ENCODE measurements at regions not wholly inside any gene's neighbourhood (a gene's known extent, or its start where the extent isn't known, plus 50 kb on each side); places are given as distances from the start of the nearest gene placed in this dataset.
"Not testable (repeated sequence)": the region's sequence is repeated elsewhere in the genome, so short reads cannot be mapped to it uniquely, and the experiment has no call there.

- Mint-ChIP-seq H3K4me3 (no peak overlapping the region), H3K36me3 (ENCODE audit: insufficient read depth) (no peaks in the 10 kb centered on the region), H3K4me1 (ENCODE audit: low read depth in 2 of 2) (no peaks in the 10 kb centered on the region), H3K27ac (no peak overlapping the region), H3K9me3 (peaks cover 10 to 36% of the 10 kb centered on the region in 2 donors), H3K27me3 (peaks cover 55 to 61% of the 10 kb centered on the region in 2 donors)
- no peak for ATAC-seq (replicated peaks)
- DNase-seq, result no peak
These were observed 76.3 kb downstream of the DRAM2 start for GRCh38 chr1:111063595-111063994.

DNA sequence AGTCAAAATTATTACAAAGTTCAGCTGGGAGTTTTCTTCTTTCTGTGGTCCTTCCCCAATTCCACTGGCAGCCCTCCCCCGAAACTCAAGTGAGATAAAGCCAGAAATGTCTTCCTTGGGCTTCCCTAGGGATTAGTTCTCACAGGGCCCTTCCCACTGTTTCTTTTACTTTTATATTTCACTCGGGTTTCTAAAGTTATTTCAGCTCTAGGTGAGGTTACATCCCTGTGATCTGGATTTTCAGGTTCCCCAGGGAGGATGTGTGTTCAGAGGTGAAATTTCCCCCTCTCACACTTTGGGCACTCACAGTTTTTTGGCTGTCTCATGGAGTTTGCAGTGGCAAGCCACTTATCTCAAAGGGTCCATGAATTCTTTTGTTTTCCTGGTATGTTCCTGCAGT is 77.3 kb downstream of the DRAM2 start:
- Mint-ChIP-seq H3K27me3 (peaks cover 54 to 56% of the 10 kb centered on the region in 2 donors), H3K27ac (no peak overlapping the region), H3K4me1 (ENCODE audit: low read depth in 2 of 2) (no peaks in the 10 kb centered on the region), H3K9me3 (peaks cover 10 to 36% of the 10 kb centered on the region in 2 donors), H3K4me3 (no peak overlapping the region), H3K36me3 (ENCODE audit: insufficient read depth) (no peaks in the 10 kb centered on the region)
- DNase-seq, result no peak
- no peak for ATAC-seq (replicated peaks)

DNA sequence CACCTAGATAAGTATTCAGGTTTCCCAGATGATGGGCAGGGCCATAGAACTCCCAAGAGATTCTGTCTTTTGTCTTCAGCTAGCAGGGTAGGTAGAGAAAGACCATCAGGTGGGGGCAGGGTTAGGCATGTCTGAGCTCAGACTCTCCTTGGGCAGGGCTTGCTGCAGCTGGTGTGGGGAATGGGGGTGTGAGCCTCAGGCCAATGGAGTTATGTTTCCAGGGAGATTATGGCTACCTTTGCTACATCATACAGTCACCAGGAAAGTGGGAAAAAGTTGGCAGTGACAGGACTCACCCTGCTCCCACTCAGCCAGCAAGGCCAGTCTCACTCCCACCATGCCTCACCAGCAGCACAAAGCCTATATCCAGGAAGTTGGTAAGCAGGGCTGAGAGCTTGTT is 77.8 kb downstream of the DRAM2 start:
- Mint-ChIP-seq H3K36me3 (ENCODE audit: insufficient read depth) (no peaks in the 10 kb centered on the region), H3K27ac (no peak overlapping the region), H3K9me3 (peaks cover 10 to 36% of the 10 kb centered on the region in 2 donors), H3K4me3 (no peak overlapping the region), H3K27me3 (peaks cover 57 to 61% of the 10 kb centered on the region in 2 donors), H3K4me1 (ENCODE audit: low read depth in 2 of 2) (no peaks in the 10 kb centered on the region)
- ATAC-seq (replicated peaks) (no peak), DNase-seq (no peak)

DNA sequence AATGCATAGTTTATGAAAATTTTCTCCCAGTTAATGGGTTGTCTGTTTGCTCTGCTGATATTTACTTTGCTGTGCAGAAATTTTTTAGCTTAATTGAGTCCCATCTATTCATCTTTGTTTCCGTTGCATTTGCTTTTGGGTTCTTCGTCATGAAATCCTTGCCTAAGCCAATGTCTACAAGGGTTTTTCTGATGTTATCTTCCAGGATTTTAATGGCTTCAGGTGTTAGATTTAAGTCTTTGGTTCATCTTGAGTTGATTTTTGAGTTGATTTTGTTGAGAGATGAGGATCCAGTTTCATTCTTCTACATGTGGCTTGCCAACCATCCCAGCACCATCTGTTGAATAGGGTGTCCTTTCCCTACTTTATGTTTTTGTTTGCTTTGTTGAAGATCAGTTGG is 85.2 kb downstream of the DRAM2 start:
- peaks cover 3% of the 10 kb centered on the region for H3K36me3 Mint-ChIP-seq (ENCODE audit: insufficient read depth)
- no peaks in the 10 kb centered on the region for H3K4me1 Mint-ChIP-seq (ENCODE audit: low read depth in 2 of 2)
- H3K27me3 Mint-ChIP-seq, result peaks cover 63 to 77% of the 10 kb centered on the region in 2 donors
- no peaks in the 10 kb centered on the region for H3K9me3 Mint-ChIP-seq
- DNase-seq (no peak), ATAC-seq (replicated peaks) (no peak)
- no peak overlapping the region for H3K4me3 Mint-ChIP-seq
- no peak overlapping the region for H3K27ac Mint-ChIP-seq

DNA sequence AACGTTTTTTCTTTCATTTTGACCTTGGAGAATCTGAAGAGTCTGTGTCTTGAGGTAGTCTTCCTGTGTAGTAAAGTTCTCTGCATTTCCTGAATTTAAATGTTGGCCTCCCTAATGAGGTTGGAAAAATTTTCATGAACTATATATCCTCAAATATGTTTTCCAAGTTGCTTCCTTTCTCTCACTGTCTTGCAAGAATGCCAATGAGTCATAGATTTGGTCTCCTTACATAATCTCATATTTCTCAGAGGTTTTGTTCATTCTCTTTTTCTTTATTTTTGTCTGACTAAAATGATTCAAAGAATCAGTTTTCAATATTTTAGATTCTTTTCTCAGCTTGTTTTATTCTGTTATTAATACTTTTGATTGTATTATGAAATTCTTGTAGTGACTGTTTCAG is 87.6 kb downstream of the DRAM2 start:
- peaks cover 70 to 90% of the 10 kb centered on the region in 2 donors for H3K27me3 Mint-ChIP-seq
- H3K4me3 Mint-ChIP-seq, result no peak overlapping the region
- no peak overlapping the region for H3K27ac Mint-ChIP-seq

GRCh38 chr1:111048253-111048652 is 84.5 kb upstream of the LRIF1 start:
- H3K27me3 Mint-ChIP-seq, result peaks cover 49 to 67% of the 10 kb centered on the region in 2 donors
- H3K9me3 Mint-ChIP-seq; H3K36me3 Mint-ChIP-seq (ENCODE audit: insufficient read depth); DNase-seq; H3K27ac Mint-ChIP-seq; ATAC-seq (replicated peaks); H3K4me3 Mint-ChIP-seq; H3K4me1 Mint-ChIP-seq (ENCODE audit: low read depth in 2 of 2): not testable (repeated sequence)

More for the DNA sequence above, 87.6 kb downstream of the DRAM2 start:
- ATAC-seq (replicated peaks) (no peak), DNase-seq (no peak)
- H3K36me3 Mint-ChIP-seq (ENCODE audit: insufficient read depth), result peaks cover 3% of the 10 kb centered on the region
- no peaks in the 10 kb centered on the region for H3K4me1 Mint-ChIP-seq (ENCODE audit: low read depth in 2 of 2)
- peaks cover 2 to 7% of the 10 kb centered on the region in 2 donors for H3K9me3 Mint-ChIP-seq

DNA sequence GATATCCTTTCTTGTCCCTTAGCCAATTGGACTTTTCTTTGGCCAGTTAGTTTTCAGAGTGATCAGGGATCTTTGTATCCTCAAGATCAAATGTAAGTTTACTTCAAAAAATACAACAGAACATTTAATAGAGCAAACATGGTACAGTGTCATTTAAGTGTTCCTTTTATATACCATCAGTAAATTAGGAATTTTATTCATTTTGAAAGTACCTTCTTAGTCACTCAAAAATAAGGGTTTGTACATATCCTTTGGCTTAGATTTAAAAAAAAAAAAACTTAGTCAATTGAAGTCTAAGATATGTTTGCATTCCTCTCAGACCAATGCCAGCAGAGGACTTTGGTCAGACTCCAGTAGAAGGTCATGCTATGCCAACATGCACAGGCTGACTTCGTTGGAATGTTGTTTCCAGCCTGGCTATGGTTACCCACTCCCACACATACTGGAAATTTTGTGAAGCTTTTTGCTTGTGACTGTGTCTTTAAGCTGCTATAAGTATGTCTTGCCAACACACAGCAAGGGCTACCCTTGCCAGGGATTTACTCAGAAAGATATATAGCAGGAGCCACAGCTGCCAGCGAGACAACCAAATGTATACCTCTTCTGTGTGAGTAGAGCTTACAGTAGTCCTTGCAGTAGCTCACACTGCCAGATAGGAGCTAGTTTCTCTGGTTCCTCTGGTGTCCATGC is 81.5 kb upstream of the LRIF1 start:
- Mint-ChIP-seq H3K9me3 (peaks cover 2 to 7% of the 10 kb centered on the region in 2 donors), H3K27me3 (peaks cover 23 to 48% of the 10 kb centered on the region in 2 donors), H3K27ac (no peak overlapping the region), H3K4me3 (no peak overlapping the region), H3K36me3 (ENCODE audit: insufficient read depth) (no peaks in the 10 kb centered on the region), H3K4me1 (ENCODE audit: low read depth in 2 of 2) (no peaks in the 10 kb centered on the region)
- DNase-seq, result no peak
- no peak for ATAC-seq (replicated peaks)

DNA sequence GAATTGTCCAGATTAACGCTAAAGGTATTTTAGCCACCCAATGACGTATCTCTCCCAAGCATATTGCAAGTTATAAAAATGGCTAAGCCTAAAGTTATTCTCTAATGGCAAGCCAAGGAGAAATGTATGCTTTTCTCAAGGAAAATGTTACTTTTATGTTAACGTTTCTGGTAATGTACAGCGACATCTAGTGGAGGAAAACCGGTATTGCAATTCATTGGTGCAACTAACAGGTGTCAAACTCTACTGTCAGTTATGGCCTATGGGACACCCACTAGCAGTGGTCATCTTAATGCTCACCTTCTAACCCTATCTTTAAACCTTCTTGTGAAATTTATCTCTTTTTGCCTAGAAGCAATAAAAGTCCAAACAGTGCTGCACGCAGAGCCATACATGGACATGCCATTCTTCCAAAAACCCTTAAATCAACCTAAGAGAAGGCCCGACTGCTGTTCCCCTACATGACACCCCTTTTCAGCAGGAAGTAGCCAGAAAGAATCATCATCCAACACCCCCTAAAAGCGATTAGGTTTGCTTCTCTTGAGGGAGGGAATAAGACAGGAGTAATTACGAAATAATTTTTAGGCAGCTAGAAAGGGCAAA is 68.7 kb upstream of the LRIF1 start:
- H3K4me1 Mint-ChIP-seq (ENCODE audit: low read depth in 2 of 2), result no peaks in the 10 kb centered on the region
- H3K36me3 Mint-ChIP-seq (ENCODE audit: insufficient read depth), result no peaks in the 10 kb centered on the region
- no peak overlapping the region for H3K27ac Mint-ChIP-seq
- H3K4me3 Mint-ChIP-seq, result no peak overlapping the region
- peak; percentile 38 to 48 (median 47) for DNase-seq
- ATAC-seq (replicated peaks), result peak; percentile 24
- H3K9me3 Mint-ChIP-seq, result no peaks in the 10 kb centered on the region
- peaks cover 40 to 42% of the 10 kb centered on the region in 2 donors for H3K27me3 Mint-ChIP-seq

DNA sequence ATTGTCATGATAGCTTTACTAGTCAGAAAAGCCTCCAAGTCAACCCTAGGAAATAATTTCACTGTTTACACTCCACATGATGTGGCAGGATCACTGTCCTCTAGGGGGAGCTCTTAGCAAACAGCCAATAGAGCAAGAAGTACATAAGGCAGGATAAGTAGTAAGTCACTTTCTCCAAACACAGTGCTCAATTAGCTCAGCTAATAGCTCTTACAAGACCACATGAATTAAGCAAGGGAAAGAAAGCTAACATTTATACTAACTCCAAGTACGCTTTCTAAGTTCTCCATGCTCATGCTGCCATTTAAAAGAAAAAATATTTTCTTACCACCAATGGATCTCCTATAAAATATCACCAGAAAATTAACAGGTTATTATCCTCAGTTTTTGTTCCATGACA is 66.9 kb upstream of the LRIF1 start:
- ATAC-seq (replicated peaks), result peak; percentile 47
- Mint-ChIP-seq H3K4me3 (no peak overlapping the region), H3K27ac (no peak overlapping the region), H3K27me3 (peaks cover 22 to 24% of the 10 kb centered on the region in 2 donors), H3K36me3 (ENCODE audit: insufficient read depth) (no peaks in the 10 kb centered on the region), H3K9me3 (no peaks in the 10 kb centered on the region), H3K4me1 (ENCODE audit: low read depth in 2 of 2) (no peaks in the 10 kb centered on the region)
- peak; percentile 49 to 59 (median 57) for DNase-seq

GRCh38 chr1:111025109-111025508 is 61.4 kb upstream of the LRIF1 start:
- Mint-ChIP-seq H3K4me3 (no peak overlapping the region), H3K36me3 (ENCODE audit: insufficient read depth) (no peaks in the 10 kb centered on the region)

DNA sequence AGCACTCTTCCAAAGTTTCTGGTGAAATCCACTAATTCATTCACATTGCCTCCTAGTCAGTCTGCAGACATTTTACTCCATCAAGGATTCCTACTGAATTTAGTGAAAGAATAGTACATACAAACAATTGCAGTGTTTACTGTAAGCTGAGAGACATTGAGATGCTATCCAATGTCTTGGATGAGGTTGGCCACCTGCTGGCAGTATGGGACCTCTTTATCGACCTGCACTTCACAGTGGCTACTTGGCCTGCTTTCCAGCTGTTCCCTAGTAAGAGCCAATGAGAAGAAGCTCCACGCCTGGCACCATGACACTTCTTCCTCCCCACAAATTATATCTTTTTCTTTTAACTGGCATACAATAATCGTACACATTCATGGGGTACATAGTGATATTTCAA is 51.5 kb upstream of the LRIF1 start:
- H3K4me3 Mint-ChIP-seq, result no peak overlapping the region
- H3K4me1 Mint-ChIP-seq (ENCODE audit: low read depth in 2 of 2), result no peaks in the 10 kb centered on the region
- H3K27ac Mint-ChIP-seq, result no peak overlapping the region
- peaks cover 46 to 50% of the 10 kb centered on the region in 2 donors for H3K27me3 Mint-ChIP-seq
- peaks cover 0 to under 1% of the 10 kb centered on the region in 2 donors for H3K9me3 Mint-ChIP-seq
- no peaks in the 10 kb centered on the region for H3K36me3 Mint-ChIP-seq (ENCODE audit: insufficient read depth)
- ATAC-seq (replicated peaks) (no peak), DNase-seq (no peak)

More at GRCh38 chr1:111025109-111025508, 61.4 kb upstream of the LRIF1 start:
- no peak overlapping the region for H3K27ac Mint-ChIP-seq
- no peaks in the 10 kb centered on the region for H3K4me1 Mint-ChIP-seq (ENCODE audit: low read depth in 2 of 2)
- H3K27me3 Mint-ChIP-seq, result peaks cover 31 to 32% of the 10 kb centered on the region in 2 donors
- H3K9me3 Mint-ChIP-seq, result no peaks in the 10 kb centered on the region
- no peak for DNase-seq
- no peak for ATAC-seq (replicated peaks)

Measured in effector memory CD8-positive, alpha-beta T cell (primary cell).